Body of pancreas (tissue), 4 donors: ENCODE measurements at regions not wholly inside any gene's neighbourhood (a gene's known extent, or its start where the extent isn't known, plus 50 kb on each side); places are given as distances from the start of the nearest gene placed in this dataset.
A peak's percentile ranks its signal among the peaks of the same experiment; 100 is the strongest.

Experiments
- ATAC-seq: fragments of 150-250 bp; one replicate; pipeline ENCODE4 v1.9.1; 2016
- DNase-seq, 4 donors: peaks; one replicate each; pipeline ENCODE4 v3.0.0-alpha.2; 2019
- H3K27ac ChIP-seq, 4 donors: fragments of 200-600 bp; sonication (generic); 1 replicate in 3 of 4; 2 replicates in 1 of 4; pipeline versions ENCODE4 v1.5.1 to v1.6.1; 2016 to 2019; ENCODE audit warnings: mild to moderate bottlenecking in 1 of 4, mixed read lengths in 1 of 4, moderate library complexity in 1 of 4
- H3K27me3 ChIP-seq, 2 donors: fragments of 200-600 bp; sonication (generic); one replicate each; pipeline ENCODE4 v1.6.0; 2016; ENCODE audit warnings: mild to moderate bottlenecking in 1 of 2
- H3K36me3 ChIP-seq, 2 donors: fragments of 200-600 bp; sonication (generic); replicated peaks in 1 of 2; 2 replicates each; pipeline ENCODE4 v1.5.1; 2016; ENCODE audit warnings: low read depth in 2 of 2; ENCODE audit not compliant: insufficient read depth in 1 of 2
- H3K4me1 ChIP-seq: fragments of 200-600 bp; sonication (generic); one replicate; pipeline ENCODE4 v1.6.0; 2016
- H3K4me3 ChIP-seq, 2 donors: fragments of 200-600 bp; sonication (generic); 1 replicate in 1 of 2; 2 replicates in 1 of 2; pipeline ENCODE4 v1.5.1; 2016 to 2019
- H3K9me3 ChIP-seq, 3 donors: fragments of 200-600 bp; sonication (generic); 1 replicate in 2 of 3; 2 replicates in 1 of 3; pipeline ENCODE4 v1.5.1; 2016
- CTCF ChIP-seq, 7 experiments: fragments of 450-650 bp in 4 of 7; fragments of 200-600 bp in 3 of 7; sonication (generic) in 3 of 7; IDR thresholded peaks; one replicate each; pipeline ENCODE4 v1.5.1; 2016 to 2019; ENCODE audit warnings: antibody characterized with exemption in 7 of 7
- POLR2A ChIP-seq, 3 donors: fragments of 450-650 bp; IDR thresholded peaks; one replicate each; pipeline ENCODE4 v1.6.1; 2016; ENCODE audit warnings: antibody characterized with exemption in 3 of 3, mild to moderate bottlenecking in 2 of 3
- WGBS, 2 donors: methylation state at CpG; one replicate each; pipeline ENCODE4 v1.1.5; 2017; 5-methylcytosine and 5-hydroxymethylcytosine counted together
- intact Hi-C: fragments of 100-400 bp; cut with DNase I; formaldehyde crosslinking; loops from one replicate; pipeline ENCODE4 v1.15.1; 2023

GRCh38 chr3:68306571-68306970, 625.8 kb downstream of the TAFA4 start:
- H3K4me3 ChIP-seq: no peak overlapping the region
- no peak overlapping the region for H3K27ac ChIP-seq
- DNase-seq (peak in 1 of 4 donors; percentile 15), ATAC-seq (no peak)
- no peaks in the 10 kb centered on the region for H3K4me1 ChIP-seq
- H3K27me3 ChIP-seq: no peaks in the 10 kb centered on the region
- H3K36me3 ChIP-seq: no peaks in the 10 kb centered on the region
- intact Hi-C loops: no loop called here
- peaks cover 0 to under 1% (median 0%) of the 10 kb centered on the region in 3 donors for H3K9me3 ChIP-seq
- WGBS, 2 donors: 63 to 67% methylated on average over 2 of the region's 2 CpGs
- TF ChIP-seq CTCF (IDR thresholded peaks at IDR 0.05) (no peak), POLR2A (IDR thresholded peaks at IDR 0.05) (no peak)

GRCh38 chr3:68295457-68295856, 636.9 kb downstream of the TAFA4 start:
- H3K27ac ChIP-seq: no peak overlapping the region
- no peaks in the 10 kb centered on the region for H3K27me3 ChIP-seq
- intact Hi-C loops: no loop called here
- no peak overlapping the region for H3K4me3 ChIP-seq
- no peaks in the 10 kb centered on the region for H3K36me3 ChIP-seq
- WGBS, 2 donors: 77 to 83% methylated on average over 1 of the region's 1 CpG
- DNase-seq (no peak), ATAC-seq (no peak)
- H3K9me3 ChIP-seq: no peaks in the 10 kb centered on the region
- TF ChIP-seq POLR2A (IDR thresholded peaks at IDR 0.05) (no peak), CTCF (IDR thresholded peaks at IDR 0.05) (no peak)
- no peaks in the 10 kb centered on the region for H3K4me1 ChIP-seq

GRCh38 chr3:68290333-68290732, 635.9 kb upstream of the SUCLG2 start:
- intact Hi-C loops: no loop called here
- no peak overlapping the region for H3K4me3 ChIP-seq
- no peaks in the 10 kb centered on the region for H3K4me1 ChIP-seq
- H3K9me3 ChIP-seq: no peaks in the 10 kb centered on the region
- no peak for TF ChIP-seq POLR2A (IDR thresholded peaks at IDR 0.05)
- no peak for TF ChIP-seq CTCF (IDR thresholded peaks at IDR 0.05)
- DNase-seq (no peak), ATAC-seq (no peak)
- H3K27me3 ChIP-seq: no peaks in the 10 kb centered on the region
- H3K36me3 ChIP-seq: no peaks in the 10 kb centered on the region
- H3K27ac ChIP-seq: no peak overlapping the region

GRCh38 chr3:68288085-68288484, 633.7 kb upstream of the SUCLG2 start:
- intact Hi-C loops: no loop called here
- WGBS, 2 donors: 72 to 81% methylated on average over 8 of the region's 8 CpGs
- H3K36me3 ChIP-seq: no peaks in the 10 kb centered on the region
- no peak for TF ChIP-seq POLR2A (IDR thresholded peaks at IDR 0.05)
- no peak for TF ChIP-seq CTCF (IDR thresholded peaks at IDR 0.05)
- H3K4me3 ChIP-seq: no peak overlapping the region
- no peak for DNase-seq
- H3K27me3 ChIP-seq: no peaks in the 10 kb centered on the region
- ATAC-seq: no peak
- H3K9me3 ChIP-seq: no peaks in the 10 kb centered on the region
- H3K27ac ChIP-seq: no peak overlapping the region
- H3K4me1 ChIP-seq: no peaks in the 10 kb centered on the region

- no peak overlapping the region for H3K27ac ChIP-seq
- H3K9me3 ChIP-seq: no peaks in the 10 kb centered on the region
- intact Hi-C loops: no loop called here
- H3K27me3 ChIP-seq: no peaks in the 10 kb centered on the region
- no peak overlapping the region for H3K4me3 ChIP-seq
- no peak for DNase-seq
- WGBS, 2 donors: 71 to 74% methylated on average over 8 of the region's 8 CpGs
- TF ChIP-seq CTCF (IDR thresholded peaks at IDR 0.05) (no peak), POLR2A (IDR thresholded peaks at IDR 0.05) (no peak)
- ATAC-seq: no peak
- no peaks in the 10 kb centered on the region for H3K4me1 ChIP-seq
- H3K36me3 ChIP-seq: no peaks in the 10 kb centered on the region
Measured at GRCh38 chr3:68287101-68287500, 632.7 kb upstream of the SUCLG2 start.
